ENCODE measurements at regions not wholly inside any gene's neighbourhood (a gene's known extent, or its start where the extent isn't known, plus 50 kb on each side); places are given as distances from the start of the nearest gene placed in this dataset.

DNA sequence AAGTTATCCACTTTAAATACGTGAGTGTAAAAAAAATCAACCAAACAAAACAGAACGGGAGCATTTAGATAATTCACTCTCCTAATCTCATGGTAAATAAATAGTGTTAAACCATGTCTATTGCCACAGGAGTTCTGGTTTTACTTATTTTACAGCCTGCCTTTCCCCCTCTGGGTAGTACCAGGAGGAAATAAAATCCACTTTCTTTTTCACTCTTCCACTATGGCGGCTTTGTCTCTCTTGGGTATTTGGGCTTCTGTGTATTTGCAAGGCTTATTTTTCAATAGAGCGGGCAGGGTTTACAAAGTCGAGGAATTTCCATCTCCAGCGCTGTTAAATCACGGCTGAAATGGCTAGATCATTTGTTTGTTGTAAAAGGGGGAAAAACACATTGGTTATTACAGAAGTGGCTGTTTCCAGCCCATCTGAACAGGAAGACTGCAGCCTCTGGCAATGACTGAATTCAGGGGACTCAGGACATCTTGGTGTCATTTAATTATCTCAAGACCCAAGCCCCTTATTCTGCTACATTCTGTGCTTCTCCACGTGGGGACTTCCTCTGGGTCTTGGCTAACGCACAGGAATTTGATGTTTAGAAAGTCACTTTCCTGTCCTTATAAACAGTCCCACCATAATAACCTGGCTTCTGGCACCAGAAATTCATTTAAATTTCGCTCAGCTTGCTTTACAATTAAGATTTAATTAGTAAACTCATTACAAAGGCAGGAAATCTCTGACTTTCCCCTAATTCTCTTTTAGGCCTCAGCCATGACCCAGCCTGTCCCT is 323.9 kb downstream of the GATA3 start:
- TF ChIP-seq, protein P1, sequence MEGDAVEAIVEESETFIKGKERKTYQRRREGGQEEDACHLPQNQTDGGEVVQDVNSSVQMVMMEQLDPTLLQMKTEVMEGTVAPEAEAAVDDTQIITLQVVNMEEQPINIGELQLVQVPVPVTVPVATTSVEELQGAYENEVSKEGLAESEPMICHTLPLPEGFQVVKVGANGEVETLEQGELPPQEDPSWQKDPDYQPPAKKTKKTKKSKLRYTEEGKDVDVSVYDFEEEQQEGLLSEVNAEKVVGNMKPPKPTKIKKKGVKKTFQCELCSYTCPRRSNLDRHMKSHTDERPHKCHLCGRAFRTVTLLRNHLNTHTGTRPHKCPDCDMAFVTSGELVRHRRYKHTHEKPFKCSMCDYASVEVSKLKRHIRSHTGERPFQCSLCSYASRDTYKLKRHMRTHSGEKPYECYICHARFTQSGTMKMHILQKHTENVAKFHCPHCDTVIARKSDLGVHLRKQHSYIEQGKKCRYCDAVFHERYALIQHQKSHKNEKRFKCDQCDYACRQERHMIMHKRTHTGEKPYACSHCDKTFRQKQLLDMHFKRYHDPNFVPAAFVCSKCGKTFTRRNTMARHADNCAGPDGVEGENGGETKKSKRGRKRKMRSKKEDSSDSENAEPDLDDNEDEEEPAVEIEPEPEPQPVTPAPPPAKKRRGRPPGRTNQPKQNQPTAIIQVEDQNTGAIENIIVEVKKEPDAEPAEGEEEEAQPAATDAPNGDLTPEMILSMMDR (IDR thresholded peaks at IDR 0.05; ENCODE audit: extremely low read depth in 1 of 2, insufficient read depth in 1 of 2, low read depth in 1 of 2, low read length in 2 of 2), result no peak
- no peak for TF ChIP-seq POLR2A (IDR thresholded peaks at IDR 0.05; ENCODE audit: low read depth, low read length)
- TF ChIP-seq POLR2AphosphoS5 (IDR thresholded peaks at IDR 0.05; ENCODE audit: insufficient read depth, low read depth, low read length), result no peak
- no peak for TF ChIP-seq EZH2 (IDR thresholded peaks at IDR 0.05; ENCODE audit: borderline replicate concordance, low read depth, low read length, severe bottlenecking)
- no peak for TF ChIP-seq GATA2 (IDR thresholded peaks at IDR 0.05; ENCODE audit: insufficient read depth, insufficient read length, low read depth, low read length)
- TF ChIP-seq, protein P2, sequence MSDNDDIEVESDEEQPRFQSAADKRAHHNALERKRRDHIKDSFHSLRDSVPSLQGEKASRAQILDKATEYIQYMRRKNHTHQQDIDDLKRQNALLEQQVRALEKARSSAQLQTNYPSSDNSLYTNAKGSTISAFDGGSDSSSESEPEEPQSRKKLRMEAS (IDR thresholded peaks at IDR 0.05; ENCODE audit: insufficient read depth, insufficient read length), result no peak

Data from endothelial cell of umbilical vein (primary cell).